NT2/D1 (cell line): ENCODE measurements at regions not wholly inside any gene's neighbourhood (a gene's known extent, or its start where the extent isn't known, plus 50 kb on each side); places are given as distances from the start of the nearest gene placed in this dataset.

Experiments
- SUZ12 ChIP-seq: IDR thresholded peaks from 2 replicates; pipeline ENCODE4 v1.6.1; 2011; ENCODE audit not compliant: insufficient read length, insufficient read depth; ENCODE audit errors: extremely low read depth
- YY1 ChIP-seq: IDR thresholded peaks from 2 replicates; pipeline ENCODE4 v1.6.1; 2011; ENCODE audit not compliant: insufficient read length, insufficient read depth

DNA sequence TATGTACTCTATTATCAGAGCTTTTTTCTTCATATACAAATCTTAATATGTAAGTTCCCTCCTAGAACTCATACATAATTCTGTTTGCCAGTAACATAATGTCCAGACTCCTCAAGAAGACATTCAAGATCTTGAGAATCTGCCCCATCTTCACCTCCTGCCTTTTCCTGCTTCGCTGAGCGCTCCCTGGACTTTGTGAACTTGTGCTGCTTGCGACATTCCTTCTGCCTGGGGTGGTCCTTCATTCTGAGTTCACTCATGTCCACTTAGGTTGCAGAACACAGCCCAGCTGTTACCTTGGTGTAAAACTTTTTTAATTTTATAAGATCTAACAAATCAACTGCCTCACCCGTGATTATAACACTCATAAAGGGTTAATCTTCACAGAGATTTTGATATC is 478.5 kb upstream of the EPHA3 start:
- TF ChIP-seq YY1: no peak
- no peak for TF ChIP-seq SUZ12
